DMS 273 (cell line): ENCODE measurements at regions not wholly inside any gene's neighbourhood (a gene's known extent, or its start where the extent isn't known, plus 50 kb on each side); places are given as distances from the start of the nearest gene placed in this dataset.
"Not testable (repeated sequence)": the region's sequence is repeated elsewhere in the genome, so short reads cannot be mapped to it uniquely, and the experiment has no call there.

Experiments
- DNase-seq: peaks from one replicate; lab custom pipeline; 2025; ENCODE audit not compliant: unreplicated experiment; lab: John Stamatoyannopoulos, UW

GRCh38 chr17:21550031-21550430 lies 142.3 kb upstream of the KCNJ18 start:
- not testable (repeated sequence) for DNase-seq

- peak; percentile 89 for DNase-seq
Measured at GRCh38 chr17:21551081-21551881, 141.0 kb upstream of the KCNJ18 start.

GRCh38 chr17:21558921-21559320 lies 133.4 kb upstream of the KCNJ18 start:
- DNase-seq = not testable (repeated sequence)

- no peak for DNase-seq
Measured at GRCh38 chr17:21564262-21564661, 128.1 kb upstream of the KCNJ18 start.

- not testable (repeated sequence) for DNase-seq
Measured at GRCh38 chr17:21564757-21565156, 127.6 kb upstream of the KCNJ18 start.

GRCh38 chr17:21570427-21570826 lies 121.9 kb upstream of the KCNJ18 start:
- not testable (repeated sequence) for DNase-seq

- DNase-seq = not testable (repeated sequence)
Measured at GRCh38 chr17:21572148-21572547, 120.2 kb upstream of the KCNJ18 start.

GRCh38 chr17:21573271-21573960 lies 118.9 kb upstream of the KCNJ18 start:
- DNase-seq = not testable (repeated sequence)

- no peak for DNase-seq
Measured at GRCh38 chr17:21573961-21574610, 118.2 kb upstream of the KCNJ18 start.

- not testable (repeated sequence) for DNase-seq
Measured at GRCh38 chr17:21574611-21575255, 117.6 kb upstream of the KCNJ18 start.

GRCh38 chr17:21578783-21579182 lies 113.5 kb upstream of the KCNJ18 start:
- DNase-seq = not testable (repeated sequence)

GRCh38 chr17:21592774-21593173 lies 99.5 kb upstream of the KCNJ18 start:
- DNase-seq = no peak

- DNase-seq = not testable (repeated sequence)
Measured at GRCh38 chr17:21593452-21594105, 98.7 kb upstream of the KCNJ18 start.

- no peak for DNase-seq
Measured at GRCh38 chr17:21595086-21595485, 97.2 kb upstream of the KCNJ18 start.

- no peak for DNase-seq
Measured at GRCh38 chr17:21602176-21602575, 90.1 kb upstream of the KCNJ18 start.

GRCh38 chr17:21603292-21603691 lies 89.0 kb upstream of the KCNJ18 start:
- DNase-seq = not testable (repeated sequence)

- DNase-seq = not testable (repeated sequence)
Measured at GRCh38 chr17:21611443-21611842, 80.9 kb upstream of the KCNJ18 start.

GRCh38 chr17:21612123-21613070 lies 79.9 kb upstream of the KCNJ18 start:
- DNase-seq = not testable (repeated sequence)

GRCh38 chr17:21613071-21613429 lies 79.3 kb upstream of the KCNJ18 start:
- DNase-seq = no peak

- not testable (repeated sequence) for DNase-seq
Measured at GRCh38 chr17:21626987-21627386, 65.3 kb upstream of the KCNJ18 start.
